T-helper 1 cell treated with Interleukin-12 subunit alpha and Interleukin-12 subunit beta and Interleukin-4 antibody, amounts not matched to agents 30 μg/mL and 1 μg/mL, for 36 hours (primary cell): ENCODE measurements at regions not wholly inside any gene's neighbourhood (a gene's known extent, or its start where the extent isn't known, plus 50 kb on each side); places are given as distances from the start of the nearest gene placed in this dataset.

Source experiments
- H3K27ac Mint-ChIP-seq: one replicate; pipeline ENCODE4 v1.8.0; 2021; ENCODE audit warnings: mild to moderate bottlenecking, mixed read lengths
- H3K27me3 Mint-ChIP-seq: one replicate; pipeline ENCODE4 v1.8.0; 2021; ENCODE audit warnings: low read depth, mixed read lengths
- H3K36me3 Mint-ChIP-seq: one replicate; pipeline ENCODE4 v1.8.0; 2021; ENCODE audit warnings: low read depth, mixed read lengths
- H3K4me1 Mint-ChIP-seq: one replicate; pipeline ENCODE4 v1.8.0; 2021; ENCODE audit warnings: low read depth, mixed read lengths
- H3K4me3 Mint-ChIP-seq: one replicate; pipeline ENCODE4 v1.8.0; 2021; ENCODE audit warnings: mild to moderate bottlenecking, moderate library complexity, mixed read lengths
- H3K9me3 Mint-ChIP-seq: one replicate; pipeline ENCODE4 v1.8.0; 2021; ENCODE audit warnings: mixed read lengths

DNA sequence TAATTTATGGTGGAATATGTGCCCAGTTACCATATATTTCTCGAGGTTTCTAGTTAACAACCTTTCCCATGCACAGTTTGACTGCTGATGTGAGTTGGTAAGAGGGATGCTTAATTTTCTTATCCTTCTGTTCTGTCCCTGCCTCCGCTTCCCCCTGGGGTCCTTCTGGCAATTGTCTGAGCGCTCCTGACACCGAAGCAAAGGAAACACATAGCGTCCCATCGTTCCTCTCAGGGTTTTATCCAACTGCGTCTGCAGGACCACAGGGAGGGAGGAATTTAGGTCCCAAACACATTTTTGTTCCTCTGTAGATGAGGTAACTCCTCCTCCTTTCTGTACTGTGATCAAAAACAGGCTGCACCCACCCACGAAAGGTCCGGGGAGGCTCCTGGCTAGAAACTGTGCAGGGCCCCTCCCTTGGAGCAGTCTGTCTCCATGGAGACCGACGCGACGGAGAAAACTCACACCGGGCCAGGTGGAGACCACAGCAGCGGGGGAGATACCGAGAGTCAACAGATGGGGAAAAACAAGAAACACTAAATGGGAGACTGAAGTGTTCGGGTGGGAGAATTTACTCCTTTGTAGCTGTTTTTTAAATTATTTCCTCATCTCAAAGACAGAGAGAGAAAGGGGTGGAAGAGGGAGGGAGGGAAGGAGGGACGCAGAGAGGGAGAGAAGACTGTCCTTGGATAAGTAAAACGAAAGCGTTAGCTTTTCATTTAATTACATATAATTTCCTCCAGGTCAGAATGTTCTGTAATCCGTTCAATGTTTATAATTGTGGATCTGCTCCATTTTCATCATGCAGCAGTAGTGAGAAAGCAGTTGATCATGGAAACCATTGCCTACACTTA is 191.8 kb upstream of the NBEA start:
- no peaks in the 10 kb centered on the region for H3K36me3 Mint-ChIP-seq
- peaks cover 4% of the 10 kb centered on the region for H3K9me3 Mint-ChIP-seq
- H3K4me1 Mint-ChIP-seq: no peaks in the 10 kb centered on the region
- H3K4me3 Mint-ChIP-seq: no peak overlapping the region
- H3K27ac Mint-ChIP-seq: no peak overlapping the region
- peaks cover 5% of the 10 kb centered on the region for H3K27me3 Mint-ChIP-seq

DNA sequence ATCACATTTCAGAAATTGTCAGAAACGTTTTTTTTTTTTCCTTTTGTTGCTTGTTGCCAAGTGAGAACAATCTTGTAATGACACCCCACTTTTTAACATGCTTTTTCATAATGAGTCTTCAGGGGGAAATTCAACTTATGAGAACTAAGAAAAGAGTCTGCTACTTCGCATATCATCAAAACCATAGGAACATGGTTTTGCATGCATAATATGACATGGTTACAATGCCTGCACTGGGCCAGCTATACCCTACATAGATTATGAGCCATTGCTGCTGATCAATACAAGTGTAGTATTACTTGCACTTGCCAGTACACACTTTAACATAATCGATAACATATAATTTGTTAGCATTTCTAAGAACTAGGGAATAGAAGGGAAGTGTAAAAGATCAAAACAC is 191.0 kb upstream of the NBEA start:
- H3K9me3 Mint-ChIP-seq: peaks cover 4% of the 10 kb centered on the region
- no peaks in the 10 kb centered on the region for H3K4me1 Mint-ChIP-seq
- H3K27ac Mint-ChIP-seq: no peak overlapping the region
- no peaks in the 10 kb centered on the region for H3K36me3 Mint-ChIP-seq
- peaks cover 5% of the 10 kb centered on the region for H3K27me3 Mint-ChIP-seq
- no peak overlapping the region for H3K4me3 Mint-ChIP-seq

DNA sequence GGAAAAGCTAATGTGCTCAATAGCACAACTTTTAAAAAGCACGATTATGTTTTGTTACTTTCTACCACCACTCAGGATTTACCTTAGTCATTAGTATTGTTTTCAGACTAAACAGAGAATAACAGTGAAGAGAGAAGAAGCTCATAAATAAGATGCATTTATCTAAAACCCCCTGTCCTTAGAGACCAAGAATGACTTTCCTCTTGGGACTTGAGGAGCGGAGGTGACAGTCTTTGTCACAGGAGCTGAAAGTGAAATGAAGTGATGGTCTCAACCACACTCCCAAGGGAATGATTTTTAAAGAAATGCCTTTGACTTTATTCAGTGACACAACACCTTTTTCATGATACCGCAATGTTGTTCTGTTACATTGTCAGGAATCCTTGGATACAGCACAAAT is 190.6 kb upstream of the NBEA start:
- no peaks in the 10 kb centered on the region for H3K36me3 Mint-ChIP-seq
- no peaks in the 10 kb centered on the region for H3K4me1 Mint-ChIP-seq
- H3K27ac Mint-ChIP-seq: no peak overlapping the region
- H3K27me3 Mint-ChIP-seq: peaks cover 5% of the 10 kb centered on the region
- no peak overlapping the region for H3K4me3 Mint-ChIP-seq
- H3K9me3 Mint-ChIP-seq: peaks cover 4% of the 10 kb centered on the region

DNA sequence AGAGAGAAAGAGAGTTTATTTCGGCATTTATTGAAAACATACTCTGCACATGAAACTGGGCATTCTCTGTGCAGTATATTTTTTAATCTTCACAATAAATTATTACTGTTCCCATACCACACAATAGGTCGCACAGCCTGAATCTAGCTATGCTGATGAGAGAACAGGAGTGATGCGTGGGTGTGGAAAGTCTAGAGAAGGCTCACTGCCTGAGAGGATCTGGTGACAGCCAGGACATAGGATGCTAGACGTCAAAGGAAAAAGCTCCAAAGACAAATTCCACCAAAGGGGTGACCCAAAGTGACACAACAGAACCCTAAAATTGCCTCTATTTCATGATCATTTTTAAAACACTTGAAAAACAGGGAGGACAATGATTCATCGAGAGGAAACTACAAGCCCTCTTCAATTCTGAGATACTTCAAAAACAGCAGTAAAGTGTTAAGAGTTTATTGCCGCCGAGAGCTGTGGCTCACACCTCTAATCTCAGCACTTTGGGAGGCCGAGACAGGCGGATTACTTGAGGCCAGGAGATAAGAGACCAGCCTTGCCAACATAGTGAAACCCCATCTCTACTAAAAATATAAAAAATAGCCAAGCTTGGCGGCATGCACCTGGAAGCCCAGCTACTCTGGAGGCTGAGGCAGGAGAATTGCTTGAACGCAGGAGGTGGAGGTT is 189.6 kb upstream of the NBEA start:
- Mint-ChIP-seq H3K27me3 (peaks cover 5% of the 10 kb centered on the region), H3K4me3 (no peak overlapping the region), H3K27ac (no peak overlapping the region), H3K36me3 (no peaks in the 10 kb centered on the region), H3K4me1 (no peaks in the 10 kb centered on the region), H3K9me3 (peaks cover 4% of the 10 kb centered on the region)

DNA sequence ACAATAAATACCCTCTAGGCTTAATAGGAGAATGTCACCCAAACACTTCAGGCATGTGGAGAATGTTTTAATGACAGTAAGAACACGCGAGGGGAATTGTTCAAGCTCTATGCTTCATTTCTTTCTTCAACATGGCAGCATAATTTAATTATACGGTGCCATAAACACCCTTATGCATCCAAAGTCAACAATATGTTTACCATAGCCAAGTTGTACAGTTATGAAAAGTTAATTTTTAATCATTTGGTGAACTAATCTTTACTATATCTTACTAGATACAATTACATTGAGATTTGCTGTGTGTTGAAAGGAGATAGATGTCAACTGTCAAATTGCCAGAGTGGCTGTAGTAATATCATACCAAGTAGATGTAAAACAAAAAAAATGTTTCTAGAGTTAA is 185.9 kb upstream of the NBEA start:
- no peaks in the 10 kb centered on the region for H3K27me3 Mint-ChIP-seq
- no peak overlapping the region for H3K4me3 Mint-ChIP-seq
- H3K4me1 Mint-ChIP-seq: no peaks in the 10 kb centered on the region
- H3K36me3 Mint-ChIP-seq: no peaks in the 10 kb centered on the region
- H3K27ac Mint-ChIP-seq: no peak overlapping the region
- H3K9me3 Mint-ChIP-seq: peaks cover 3% of the 10 kb centered on the region

DNA sequence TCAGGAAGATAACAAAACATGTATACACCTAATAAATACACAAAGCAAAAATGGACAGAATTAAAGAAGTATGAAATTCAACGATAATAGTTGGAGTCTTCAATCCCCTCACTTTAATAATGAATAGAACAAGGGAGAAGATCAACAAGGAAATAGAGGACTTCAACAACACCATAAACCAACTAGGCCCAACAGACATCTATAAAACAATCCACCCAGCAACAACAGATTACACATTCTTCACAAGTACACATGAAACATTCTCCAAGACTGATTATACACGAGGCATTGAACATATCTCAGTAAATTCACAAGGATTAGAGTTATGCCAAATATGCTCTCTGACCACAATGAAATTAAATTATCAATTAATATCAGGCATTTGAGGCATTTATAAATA is 185.5 kb upstream of the NBEA start:
- H3K36me3 Mint-ChIP-seq: no peaks in the 10 kb centered on the region
- no peak overlapping the region for H3K27ac Mint-ChIP-seq
- no peak overlapping the region for H3K4me3 Mint-ChIP-seq
- H3K4me1 Mint-ChIP-seq: no peaks in the 10 kb centered on the region
- no peaks in the 10 kb centered on the region for H3K9me3 Mint-ChIP-seq
- H3K27me3 Mint-ChIP-seq: no peaks in the 10 kb centered on the region

DNA sequence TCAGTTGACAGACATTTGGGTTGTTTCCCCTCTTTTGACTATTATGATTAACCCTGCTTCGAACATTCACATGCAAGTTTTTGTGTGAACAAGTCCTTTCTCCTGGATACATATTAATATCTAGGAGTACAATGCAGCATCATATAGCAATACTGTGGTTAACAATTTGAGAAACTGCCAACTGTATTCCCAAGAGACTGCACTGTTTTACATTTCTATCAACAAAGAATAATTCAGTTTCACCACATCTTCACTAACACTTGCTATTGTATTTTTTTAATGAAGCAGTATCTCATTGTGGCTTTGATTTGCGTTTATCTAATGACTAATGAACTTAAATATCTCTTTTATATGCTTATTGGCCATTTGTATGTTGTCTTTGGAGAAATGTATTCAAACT is 184.6 kb upstream of the NBEA start:
- Mint-ChIP-seq H3K4me1 (no peaks in the 10 kb centered on the region), H3K4me3 (no peak overlapping the region), H3K27me3 (no peaks in the 10 kb centered on the region), H3K36me3 (no peaks in the 10 kb centered on the region), H3K27ac (no peak overlapping the region), H3K9me3 (no peaks in the 10 kb centered on the region)

DNA sequence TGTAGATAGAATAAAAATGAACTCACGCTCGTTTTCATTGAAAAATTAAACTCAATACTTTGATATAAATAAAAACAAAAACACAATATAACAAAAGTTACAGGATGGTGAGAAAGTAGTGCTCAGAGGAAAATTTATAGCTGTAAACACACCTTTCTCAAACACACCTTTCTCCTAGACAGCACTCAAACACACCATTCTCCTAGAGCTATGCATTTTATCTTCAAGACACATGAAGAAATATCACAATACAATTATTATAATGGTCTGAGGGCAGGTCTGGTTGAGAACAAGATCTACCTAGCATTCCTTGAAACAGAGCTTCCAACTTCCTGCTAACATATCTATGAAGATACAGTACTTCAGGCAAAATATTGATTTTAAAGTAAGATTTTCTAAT is 183.4 kb upstream of the NBEA start:
- no peaks in the 10 kb centered on the region for H3K4me1 Mint-ChIP-seq
- no peaks in the 10 kb centered on the region for H3K27me3 Mint-ChIP-seq
- no peaks in the 10 kb centered on the region for H3K36me3 Mint-ChIP-seq

DNA sequence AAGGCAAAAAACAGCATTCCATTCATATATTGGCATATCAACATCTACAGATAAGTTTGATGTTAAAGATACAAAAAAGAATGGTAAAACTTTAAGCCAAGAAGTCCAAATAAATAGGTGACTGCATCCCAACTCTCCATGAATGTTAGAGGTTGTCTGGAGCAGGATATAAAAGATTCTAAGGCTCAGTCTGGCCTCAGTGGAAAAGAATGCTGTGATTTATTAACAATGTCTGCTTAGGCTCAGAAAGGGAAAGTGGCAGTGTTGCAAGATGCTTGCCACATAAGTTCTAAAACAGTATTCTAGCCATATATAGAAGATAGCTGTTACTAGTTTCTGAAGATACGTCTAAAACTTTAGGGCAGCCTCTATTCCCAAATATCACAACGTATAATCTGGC is 179.8 kb upstream of the NBEA start:
- H3K27me3 Mint-ChIP-seq: no peaks in the 10 kb centered on the region
- no peak overlapping the region for H3K4me3 Mint-ChIP-seq
- no peaks in the 10 kb centered on the region for H3K9me3 Mint-ChIP-seq
- H3K27ac Mint-ChIP-seq: no peak overlapping the region
- no peaks in the 10 kb centered on the region for H3K36me3 Mint-ChIP-seq
- H3K4me1 Mint-ChIP-seq: no peaks in the 10 kb centered on the region

More for the DNA sequence above, 183.4 kb upstream of the NBEA start:
- H3K4me3 Mint-ChIP-seq: no peak overlapping the region
- no peaks in the 10 kb centered on the region for H3K9me3 Mint-ChIP-seq
- H3K27ac Mint-ChIP-seq: no peak overlapping the region

DNA sequence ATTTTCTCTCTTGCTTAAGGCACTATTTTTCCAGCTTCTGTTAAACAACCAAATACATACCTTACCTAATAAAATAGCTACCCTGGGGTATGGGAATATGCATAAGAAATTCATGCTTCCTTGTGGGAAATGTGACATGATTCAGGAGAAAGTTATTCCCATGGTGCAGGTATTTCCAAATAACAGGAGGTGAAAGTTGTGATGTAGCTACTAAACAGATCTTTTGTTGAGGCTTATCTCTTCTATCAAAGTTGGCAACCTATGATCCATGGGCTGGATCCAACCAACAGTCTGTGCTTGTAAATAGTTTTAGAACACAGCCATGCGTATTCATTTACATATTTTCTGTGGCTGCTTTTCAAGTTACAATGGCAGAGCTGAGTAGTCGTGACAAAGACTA is 177.8 kb upstream of the NBEA start:
- H3K27me3 Mint-ChIP-seq: no peaks in the 10 kb centered on the region
- H3K4me1 Mint-ChIP-seq: no peaks in the 10 kb centered on the region
- H3K36me3 Mint-ChIP-seq: no peaks in the 10 kb centered on the region
- H3K9me3 Mint-ChIP-seq: no peaks in the 10 kb centered on the region
- H3K4me3 Mint-ChIP-seq: no peak overlapping the region
- H3K27ac Mint-ChIP-seq: no peak overlapping the region

DNA sequence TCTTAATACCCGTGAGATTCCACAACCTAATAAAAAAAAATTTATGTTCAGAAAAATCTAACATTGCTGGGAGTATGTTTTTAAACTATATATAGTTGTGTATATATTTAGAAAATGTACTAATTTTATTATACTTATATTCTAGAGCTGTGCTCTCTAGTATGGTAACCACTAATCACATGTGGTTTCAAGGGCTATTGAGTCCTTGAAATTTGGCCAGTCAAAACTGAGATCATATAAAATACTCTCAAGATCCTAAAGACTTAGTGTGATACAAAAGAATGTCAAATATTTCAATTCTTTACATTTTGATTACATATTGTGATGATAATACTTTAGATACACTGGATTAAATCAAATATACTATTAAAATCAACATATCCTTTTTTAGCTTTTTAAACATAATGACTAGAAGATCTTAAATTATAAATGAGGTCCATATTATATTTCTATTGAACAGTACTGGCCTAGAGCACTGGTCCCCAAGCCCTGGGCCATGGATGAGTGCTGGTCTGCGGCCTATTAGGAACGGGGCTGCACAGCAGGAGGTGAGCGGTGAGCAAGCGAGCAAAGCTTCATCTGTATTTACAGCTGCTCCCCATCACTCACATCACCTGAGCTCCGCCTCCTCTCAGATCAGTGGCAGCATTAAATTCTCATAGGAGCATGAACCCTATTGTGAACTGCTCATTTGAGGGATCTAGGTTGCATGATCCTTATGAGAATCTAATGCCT is 176.5 kb upstream of the NBEA start:
- H3K27ac Mint-ChIP-seq: no peak overlapping the region
- no peaks in the 10 kb centered on the region for H3K9me3 Mint-ChIP-seq
- H3K36me3 Mint-ChIP-seq: no peaks in the 10 kb centered on the region
- no peaks in the 10 kb centered on the region for H3K27me3 Mint-ChIP-seq
- no peak overlapping the region for H3K4me3 Mint-ChIP-seq
- H3K4me1 Mint-ChIP-seq: no peaks in the 10 kb centered on the region

DNA sequence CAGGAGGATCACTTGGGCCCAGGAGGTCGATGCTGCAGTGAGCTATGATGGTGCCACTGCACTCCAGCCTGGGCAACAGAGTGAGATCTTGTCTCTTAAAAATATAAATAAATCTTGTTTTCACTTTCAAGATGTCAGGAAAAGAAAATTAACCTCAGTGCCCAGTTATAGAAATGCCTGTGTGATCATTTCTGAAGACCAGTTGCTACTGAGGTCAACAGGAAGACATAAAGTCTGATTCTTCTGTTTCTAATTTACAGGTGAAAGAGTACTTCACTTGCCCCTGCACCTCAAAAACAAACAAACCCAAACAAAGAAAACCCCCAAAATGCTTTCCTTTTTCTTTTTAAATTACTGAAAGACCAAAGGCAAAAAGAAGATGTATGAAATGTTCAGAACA is 174.3 kb upstream of the NBEA start:
- no peaks in the 10 kb centered on the region for H3K27me3 Mint-ChIP-seq
- no peaks in the 10 kb centered on the region for H3K36me3 Mint-ChIP-seq
- H3K27ac Mint-ChIP-seq: no peak overlapping the region
- H3K9me3 Mint-ChIP-seq: no peaks in the 10 kb centered on the region
- H3K4me3 Mint-ChIP-seq: no peak overlapping the region
- H3K4me1 Mint-ChIP-seq: no peaks in the 10 kb centered on the region

DNA sequence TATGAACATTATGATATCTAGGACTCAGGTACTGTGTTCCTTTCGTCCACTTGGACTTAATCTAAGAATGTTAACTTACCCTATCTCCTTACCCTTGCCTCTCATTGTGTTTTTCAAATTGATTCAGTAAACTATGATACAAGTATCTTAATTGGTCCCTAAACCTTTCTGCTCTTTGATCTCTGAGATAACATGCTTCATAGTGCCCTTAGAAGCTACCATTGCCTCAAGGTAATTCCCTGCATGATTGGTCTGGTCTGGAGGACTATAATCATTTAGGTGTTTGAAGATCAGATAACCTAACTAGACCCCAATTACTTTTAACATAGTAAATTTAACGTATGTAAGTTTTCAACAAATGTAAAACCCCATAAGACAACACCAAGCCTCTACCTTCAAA is 169.9 kb upstream of the NBEA start:
- Mint-ChIP-seq H3K4me3 (no peak overlapping the region), H3K36me3 (no peaks in the 10 kb centered on the region), H3K27ac (no peak overlapping the region), H3K9me3 (no peaks in the 10 kb centered on the region), H3K27me3 (no peaks in the 10 kb centered on the region), H3K4me1 (no peaks in the 10 kb centered on the region)

DNA sequence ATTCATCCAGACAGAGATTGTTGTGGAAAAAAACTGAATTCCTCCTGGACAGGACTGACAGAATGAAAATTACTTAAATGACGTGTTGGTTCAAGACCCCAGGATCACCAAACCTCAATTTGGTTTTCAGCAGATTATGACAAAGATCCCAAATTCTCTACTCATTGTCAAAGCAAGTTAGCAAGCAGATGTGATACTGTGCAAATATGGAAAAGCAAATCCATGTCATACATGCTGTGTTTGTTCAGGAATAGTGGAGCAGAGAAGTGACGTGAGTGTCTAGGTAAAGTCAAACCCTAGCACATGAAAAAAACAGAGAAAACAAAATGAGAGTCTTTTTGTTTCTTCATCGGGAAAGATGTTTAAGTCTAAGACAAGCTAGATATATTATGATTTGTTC is 169.2 kb upstream of the NBEA start:
- no peak overlapping the region for H3K27ac Mint-ChIP-seq
- H3K9me3 Mint-ChIP-seq: no peaks in the 10 kb centered on the region
- H3K4me3 Mint-ChIP-seq: no peak overlapping the region
- H3K27me3 Mint-ChIP-seq: no peaks in the 10 kb centered on the region
- H3K4me1 Mint-ChIP-seq: no peaks in the 10 kb centered on the region
- H3K36me3 Mint-ChIP-seq: no peaks in the 10 kb centered on the region
